Mesothelial cell of epicardium (in vitro differentiated cells): ENCODE measurements at regions not wholly inside any gene's neighbourhood (a gene's known extent, or its start where the extent isn't known, plus 50 kb on each side); places are given as distances from the start of the nearest gene placed in this dataset.
A peak's percentile ranks its signal among the peaks of the same experiment; 100 is the strongest.

Source experiments
- DNase-seq, 2 experiments: peaks; one replicate each; pipeline ENCODE4 v3.0.0; 2021; ENCODE audit warnings: low spot score in 2 of 2; ENCODE audit not compliant: unreplicated experiment in 2 of 2
- H3K27ac Mint-ChIP-seq: 2 replicates; pipeline ENCODE4 v1.8.0; 2021; ENCODE audit warnings: mixed read lengths
- H3K27me3 Mint-ChIP-seq: 2 replicates; pipeline ENCODE4 v1.8.0; 2021; ENCODE audit warnings: low read depth, mixed read lengths
- H3K36me3 Mint-ChIP-seq: 2 replicates; pipeline ENCODE4 v1.8.0; 2021; ENCODE audit warnings: mixed read lengths
- H3K4me1 Mint-ChIP-seq: 2 replicates; pipeline ENCODE4 v1.8.0; 2021; ENCODE audit warnings: mixed read lengths
- H3K4me3 Mint-ChIP-seq: 2 replicates; pipeline ENCODE4 v1.8.0; 2021; ENCODE audit warnings: mild to moderate bottlenecking, moderate library complexity, mixed read lengths
- H3K9me3 Mint-ChIP-seq: 2 replicates; pipeline ENCODE4 v1.8.0; 2021; ENCODE audit warnings: mixed read lengths
- CTCF ChIP-seq: fragments of 200-600 bp; sonication (generic); IDR thresholded peaks from one replicate; pipeline ENCODE4 v1.5.0; 2021; ENCODE audit warnings: antibody characterized with exemption; ENCODE audit not compliant: unreplicated experiment

DNA sequence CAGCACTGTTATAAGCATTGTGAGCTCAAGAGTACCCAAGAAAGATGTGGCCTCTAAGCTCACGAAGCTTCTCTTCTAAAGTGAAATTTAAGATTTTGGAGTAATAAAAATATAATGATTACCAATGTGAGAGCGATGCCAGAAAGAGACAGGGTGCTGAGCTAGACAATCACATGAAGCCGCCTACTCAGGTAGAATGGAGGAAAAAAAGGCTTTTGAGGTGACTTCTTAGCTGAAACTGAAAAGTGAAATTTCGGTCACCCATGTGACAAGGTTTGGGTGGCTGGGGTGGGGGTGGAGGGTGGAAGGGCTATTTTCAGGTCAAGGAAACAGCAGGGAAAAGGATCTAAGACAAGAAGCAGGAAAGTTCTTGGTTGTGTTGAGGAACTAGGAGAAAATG is 388.2 kb upstream of the WWC1 start:
- H3K4me3 Mint-ChIP-seq: no peak overlapping the region
- peaks cover 13% of the 10 kb centered on the region for H3K27me3 Mint-ChIP-seq
- no peak overlapping the region for H3K27ac Mint-ChIP-seq
- no peaks in the 10 kb centered on the region for H3K9me3 Mint-ChIP-seq
- peaks cover 6% of the 10 kb centered on the region for H3K4me1 Mint-ChIP-seq
- no peaks in the 10 kb centered on the region for H3K36me3 Mint-ChIP-seq
- TF ChIP-seq CTCF: no peak
- DNase-seq: no peak

- peaks cover 11% of the 10 kb centered on the region for H3K27me3 Mint-ChIP-seq
- H3K36me3 Mint-ChIP-seq: no peaks in the 10 kb centered on the region
- H3K4me1 Mint-ChIP-seq: peaks cover 8% of the 10 kb centered on the region
- H3K9me3 Mint-ChIP-seq: no peaks in the 10 kb centered on the region
- no peak for DNase-seq
- H3K27ac Mint-ChIP-seq: no peak overlapping the region
- no peak for TF ChIP-seq CTCF
- H3K4me3 Mint-ChIP-seq: no peak overlapping the region
Measured at GRCh38 chr5:167903659-167904058, 387.8 kb upstream of the WWC1 start.

GRCh38 chr5:167905919-167906853 is 385.3 kb upstream of the WWC1 start:
- Mint-ChIP-seq H3K4me3 (no peak overlapping the region), H3K27me3 (peaks cover 10% of the 10 kb centered on the region), H3K9me3 (no peaks in the 10 kb centered on the region), H3K4me1 (peaks cover 5% of the 10 kb centered on the region), H3K27ac (no peak overlapping the region), H3K36me3 (no peaks in the 10 kb centered on the region)
- TF ChIP-seq CTCF: no peak
- DNase-seq: no peak

DNA sequence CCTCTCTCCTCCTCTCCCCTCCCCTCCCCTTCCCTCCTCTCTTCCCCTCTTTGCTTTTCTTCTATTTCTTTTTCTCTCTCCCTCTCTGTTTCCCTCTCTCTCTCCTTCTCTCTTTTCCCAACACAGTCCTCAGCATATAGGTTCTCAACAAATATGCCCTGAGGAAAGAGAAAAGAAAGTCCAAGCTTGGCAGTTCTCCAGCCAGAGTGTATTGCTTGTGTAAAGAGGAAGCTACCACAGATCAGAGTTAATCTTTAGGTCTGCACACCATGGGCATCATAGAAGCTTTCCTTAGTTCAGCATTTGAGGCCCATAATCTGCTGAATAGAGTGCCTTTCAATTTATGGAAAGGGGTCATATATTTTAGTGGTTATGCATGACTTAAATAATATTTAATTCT is 382.8 kb upstream of the WWC1 start:
- Mint-ChIP-seq H3K27ac (no peak overlapping the region), H3K9me3 (no peaks in the 10 kb centered on the region), H3K36me3 (no peaks in the 10 kb centered on the region), H3K27me3 (peaks cover 9% of the 10 kb centered on the region), H3K4me3 (no peak overlapping the region), H3K4me1 (peaks cover 21% of the 10 kb centered on the region)
- TF ChIP-seq CTCF: no peak
- DNase-seq: no peak

DNA sequence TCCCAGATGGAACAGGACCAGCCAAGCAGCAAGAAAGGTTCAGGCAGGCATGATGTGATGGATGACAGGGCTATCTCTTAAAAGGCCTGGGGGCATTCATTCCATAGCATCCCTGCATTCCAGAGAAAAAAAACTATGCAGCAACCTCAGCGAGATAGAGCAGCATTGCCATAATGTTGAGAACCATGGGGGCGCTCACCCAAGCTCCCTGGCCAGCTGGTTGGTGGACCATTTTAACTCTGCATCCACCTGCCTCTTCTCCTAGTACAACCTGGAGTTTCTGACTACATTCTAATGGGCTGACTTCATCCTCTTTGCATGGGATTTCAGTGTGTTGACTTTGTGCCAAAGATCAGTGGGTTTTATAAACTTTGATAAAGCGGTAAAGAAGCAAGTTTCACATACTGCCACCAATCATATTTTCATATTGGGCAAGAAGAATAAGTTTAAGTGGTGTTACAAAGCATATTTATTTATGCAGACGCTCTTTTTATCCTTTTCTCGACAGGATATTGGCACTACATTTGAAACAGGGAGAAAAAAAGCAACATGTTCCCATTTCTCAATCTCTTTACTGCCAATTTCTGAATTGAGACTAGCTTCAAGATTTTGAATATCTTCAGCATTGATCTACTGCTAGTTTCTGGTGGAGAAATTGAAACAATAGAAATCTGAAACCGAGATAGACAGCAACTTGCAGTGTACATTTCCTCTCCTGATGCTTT is 378.3 kb upstream of the WWC1 start:
- peaks cover 48% of the 10 kb centered on the region for H3K4me1 Mint-ChIP-seq
- peak overlapping the region; percentile 26 for H3K27ac Mint-ChIP-seq
- H3K36me3 Mint-ChIP-seq: peaks cover 6% of the 10 kb centered on the region
- no peaks in the 10 kb centered on the region for H3K27me3 Mint-ChIP-seq
- no peak overlapping the region for H3K4me3 Mint-ChIP-seq
- H3K9me3 Mint-ChIP-seq: peaks cover 11% of the 10 kb centered on the region
- peak in 1 of 2 experiments; percentile 42 for DNase-seq
- TF ChIP-seq CTCF: no peak
